Endothelial cell of umbilical vein (primary cell): ENCODE measurements at regions not wholly inside any gene's neighbourhood (a gene's known extent, or its start where the extent isn't known, plus 50 kb on each side); places are given as distances from the start of the nearest gene placed in this dataset.

Source experiments
- BruUV-seq: library from RNA; stranded (reverse); fragments of 400-500 nt; replicated peaks from 2 replicates; lab custom pipeline; 2021; lab: Mats Ljungman, UMichigan
- CTCF ChIA-PET: fragments of 300-600, 350-600 bp; sonication (Branson Sonifier 250); formaldehyde crosslinking; loops from one replicate; lab custom pipeline; 2021; ENCODE audit warnings: antibody characterized with exemption, inconsistent platforms; lab: Charles Lee
- POLR2A ChIA-PET: fragments of 300-600, 350-600 bp; sonication (Branson Sonifier 250); formaldehyde crosslinking; loops from one replicate; lab custom pipeline; 2021; ENCODE audit warnings: antibody characterized with exemption, inconsistent platforms; lab: Charles Lee
- DNase-seq: peaks from one replicate; pipeline ENCODE4 v3.0.0-alpha.2; 2011; ENCODE audit warnings: low read depth, low spot score
- FAIRE-seq: peaks from 2 replicates; lab custom pipeline; 2011; peaks lifted over from hg19 to GRCh38; lab: Jason Lieb, UNC
- H2AFZ ChIP-seq: 2 replicates; pipeline ENCODE4 v1.6.0; 2012; ENCODE audit warnings: low read depth, low read length, control low read depth, inconsistent platforms
- H3K27ac ChIP-seq: 2 replicates; pipeline ENCODE4 v1.5.1; 2011; ENCODE audit warnings: low read depth, mild to moderate bottlenecking, control low read depth, low read length, moderate library complexity; ENCODE audit not compliant: insufficient read depth
- H3K27me3 ChIP-seq, 2 experiments: 2 replicates each; pipeline versions ENCODE4 v1.6.0 to v1.6.1; 2011; ENCODE audit warnings: low read length in 2 of 2, mixed read lengths in 1 of 2; ENCODE audit not compliant: control insufficient read depth in 2 of 2, insufficient read depth in 2 of 2
- H3K36me3 ChIP-seq, 2 experiments: 2 replicates in 1 of 2; 3 replicates in 1 of 2; pipeline ENCODE4 v1.5.1; 2011; ENCODE audit warnings: low read length in 2 of 2, mild to moderate bottlenecking in 1 of 2, moderate library complexity in 1 of 2; ENCODE audit not compliant: control insufficient read depth in 2 of 2, insufficient read depth in 2 of 2; ENCODE audit errors: extremely low read depth in 1 of 2
- H3K4me1 ChIP-seq: 3 replicates; pipeline ENCODE4 v1.5.1; 2011; ENCODE audit warnings: mild to moderate bottlenecking, low read length; ENCODE audit not compliant: control insufficient read depth, insufficient read depth; ENCODE audit errors: extremely low read depth
- H3K4me2 ChIP-seq: 2 replicates; pipeline ENCODE4 v1.6.1; 2011; ENCODE audit warnings: low read length, control low read depth, mixed read lengths; ENCODE audit not compliant: insufficient read depth
- H3K4me3 ChIP-seq, 3 experiments: fragments of 200-600 bp in 1 of 3; sonication (generic), shearing (Covaris generic) in 1 of 3; replicated peaks in 1 of 3; 2 replicates each; pipeline ENCODE4 v1.5.1; 2011 to 2016; ENCODE audit warnings: control low read depth in 3 of 3, low read length in 3 of 3, mild to moderate bottlenecking in 2 of 3, inconsistent platforms in 1 of 3, low read depth in 1 of 3, moderate library complexity in 1 of 3; ENCODE audit not compliant: insufficient read depth in 1 of 3
- H3K79me2 ChIP-seq: 2 replicates; pipeline ENCODE4 v1.6.0; 2012; ENCODE audit warnings: low read length, inconsistent platforms; ENCODE audit not compliant: control insufficient read depth, insufficient read depth
- H3K9ac ChIP-seq: replicated peaks from 2 replicates; pipeline ENCODE3; 2011; ENCODE audit warnings: low read length, control low read depth; ENCODE audit not compliant: insufficient read depth; ENCODE audit errors: extremely low read depth
- H3K9me1 ChIP-seq: replicated peaks from 3 replicates; pipeline ENCODE4 v1.6.0; 2011; ENCODE audit warnings: mild to moderate bottlenecking, low read length; ENCODE audit not compliant: control insufficient read depth, insufficient read depth; ENCODE audit errors: extremely low read depth
- H3K9me3 ChIP-seq: replicated peaks from 2 replicates; pipeline ENCODE4 v1.5.1; 2012; ENCODE audit warnings: low read length, inconsistent platforms; ENCODE audit not compliant: control insufficient read depth, insufficient read depth
- H4K20me1 ChIP-seq: replicated peaks from 2 replicates; pipeline ENCODE3; 2011; ENCODE audit warnings: mild to moderate bottlenecking, low read length; ENCODE audit not compliant: control insufficient read depth, insufficient read depth; ENCODE audit errors: extremely low read depth
- EZH2 ChIP-seq: IDR thresholded peaks from 2 replicates; pipeline ENCODE4 v1.6.1; 2012; ENCODE audit warnings: borderline replicate concordance, low read depth, mild to moderate bottlenecking, moderate library complexity, low read length, inconsistent platforms; ENCODE audit not compliant: severe bottlenecking
- FOS ChIP-seq: IDR thresholded peaks from 2 replicates; pipeline ENCODE4 v1.6.1; 2011; ENCODE audit warnings: mild to moderate bottlenecking, low read length, moderate library complexity, borderline replicate concordance; ENCODE audit not compliant: insufficient read depth
- GATA2 ChIP-seq: IDR thresholded peaks from 2 replicates; pipeline ENCODE4 v1.7.0; 2011; ENCODE audit warnings: low read depth, mild to moderate bottlenecking, moderate library complexity, mixed read lengths, low read length; ENCODE audit not compliant: insufficient read length, insufficient read depth
- JUN ChIP-seq: IDR thresholded peaks from 2 replicates; pipeline ENCODE4 v1.6.1; 2011; ENCODE audit warnings: borderline replicate concordance, low read depth; ENCODE audit not compliant: insufficient read length, insufficient read depth
- MYC ChIP-seq: IDR thresholded peaks from one replicate; pipeline ENCODE4 v1.6.1; 2011; ENCODE audit warnings: mild to moderate bottlenecking, low read depth, low read length
- POLR2A ChIP-seq: IDR thresholded peaks from 2 replicates; pipeline ENCODE4 v1.6.1; 2012; ENCODE audit warnings: low read depth, mild to moderate bottlenecking, control low read depth, low read length
- POLR2AphosphoS5 ChIP-seq: IDR thresholded peaks from 2 replicates; pipeline ENCODE4 v1.6.1; 2012; ENCODE audit warnings: low read depth, mild to moderate bottlenecking, control low read depth, low read length, moderate library complexity; ENCODE audit not compliant: insufficient read depth
- dilution Hi-C: fragments of 300-500 bp; cut with MboI; formaldehyde crosslinking; loops from one replicate; pipeline ENCODE4 v1.15.0; 2019; ENCODE audit warnings: low sequenced_read_pairs; ENCODE audit not compliant: extremely low pct_ligation_motif_present
- intact Hi-C: fragments of 100-400 bp; cut with micrococcal nuclease; formaldehyde crosslinking; loops from one replicate; pipeline ENCODE4 v1.10.0; 2022
- TF ChIP-seq, protein P1 (sequence below): IDR thresholded peaks from 2 replicates; pipeline ENCODE4 v1.6.1; 2011; ENCODE audit not compliant: insufficient read depth, insufficient read length
- TF ChIP-seq, protein P2 (sequence below), 2 donors: IDR thresholded peaks; 1 replicate in 1 of 2; 2 replicates in 1 of 2; pipeline ENCODE4 v1.5.1; 2011; ENCODE audit warnings: low read length in 2 of 2, mild to moderate bottlenecking in 2 of 2, moderate library complexity in 2 of 2, control low read depth in 1 of 2, inconsistent platforms in 1 of 2, low read depth in 1 of 2; ENCODE audit not compliant: insufficient read depth in 1 of 2; ENCODE audit errors: extremely low read depth in 1 of 2

DNA sequence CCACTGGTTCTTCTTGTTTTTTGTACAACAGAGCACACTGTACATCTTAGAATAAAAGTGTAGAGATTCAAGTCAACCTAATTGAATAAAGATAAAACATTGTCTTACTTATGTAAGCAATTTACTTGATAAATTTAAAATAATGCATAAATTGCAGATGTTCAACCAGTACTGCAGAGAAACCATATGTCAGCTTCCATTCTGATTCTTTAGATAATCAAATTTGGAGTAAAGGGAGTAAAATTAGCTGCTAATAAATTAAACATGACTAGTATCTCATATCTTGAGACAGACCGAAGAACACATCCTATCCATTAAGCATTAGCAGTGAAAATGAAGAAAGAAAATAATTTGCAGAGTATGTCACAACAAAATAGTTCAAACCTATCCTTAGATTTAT lies 261.2 kb downstream of the GASK1B start:
- ChIA-PET POLR2A (no interaction called here), CTCF (interaction anchor here (0.6 to 2.4 kb wide), 3 partner anchors 8 to 15 kb away, joined by 3 to 8 read pairs (median 5); no protein-coding TSS in a partner anchor)
- Histone ChIP-seq H3K4me2 (no peak overlapping the region), H3K9me3 (no peaks in the 10 kb centered on the region), H3K9me1 (no peaks in the 10 kb centered on the region), H4K20me1 (no peaks in the 10 kb centered on the region), H3K79me2 (no peaks in the 10 kb centered on the region), H3K4me3 (no peak overlapping the region), H3K27ac (no peak overlapping the region), H2AFZ (no peak overlapping the region), H3K4me1 (no peaks in the 10 kb centered on the region), H3K36me3 (no peaks in the 10 kb centered on the region), H3K27me3 (no peaks in the 10 kb centered on the region), H3K9ac (no peak overlapping the region)
- dilution Hi-C loops (no loop called here), intact Hi-C loops (no loop called here)
- DNase-seq (no peak), FAIRE-seq (no peak)
- no TSS peak for BruUV-seq
- TF ChIP-seq MYC, result no peak
- no peak for TF ChIP-seq POLR2A
- no peak for TF ChIP-seq EZH2
- no peak for TF ChIP-seq POLR2AphosphoS5
- TF ChIP-seq, protein P1, sequence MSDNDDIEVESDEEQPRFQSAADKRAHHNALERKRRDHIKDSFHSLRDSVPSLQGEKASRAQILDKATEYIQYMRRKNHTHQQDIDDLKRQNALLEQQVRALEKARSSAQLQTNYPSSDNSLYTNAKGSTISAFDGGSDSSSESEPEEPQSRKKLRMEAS, result no peak
- no peak for TF ChIP-seq FOS
- TF ChIP-seq, protein P2, sequence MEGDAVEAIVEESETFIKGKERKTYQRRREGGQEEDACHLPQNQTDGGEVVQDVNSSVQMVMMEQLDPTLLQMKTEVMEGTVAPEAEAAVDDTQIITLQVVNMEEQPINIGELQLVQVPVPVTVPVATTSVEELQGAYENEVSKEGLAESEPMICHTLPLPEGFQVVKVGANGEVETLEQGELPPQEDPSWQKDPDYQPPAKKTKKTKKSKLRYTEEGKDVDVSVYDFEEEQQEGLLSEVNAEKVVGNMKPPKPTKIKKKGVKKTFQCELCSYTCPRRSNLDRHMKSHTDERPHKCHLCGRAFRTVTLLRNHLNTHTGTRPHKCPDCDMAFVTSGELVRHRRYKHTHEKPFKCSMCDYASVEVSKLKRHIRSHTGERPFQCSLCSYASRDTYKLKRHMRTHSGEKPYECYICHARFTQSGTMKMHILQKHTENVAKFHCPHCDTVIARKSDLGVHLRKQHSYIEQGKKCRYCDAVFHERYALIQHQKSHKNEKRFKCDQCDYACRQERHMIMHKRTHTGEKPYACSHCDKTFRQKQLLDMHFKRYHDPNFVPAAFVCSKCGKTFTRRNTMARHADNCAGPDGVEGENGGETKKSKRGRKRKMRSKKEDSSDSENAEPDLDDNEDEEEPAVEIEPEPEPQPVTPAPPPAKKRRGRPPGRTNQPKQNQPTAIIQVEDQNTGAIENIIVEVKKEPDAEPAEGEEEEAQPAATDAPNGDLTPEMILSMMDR (IDR thresholded peaks at IDR 0.05; ENCODE audit: extremely low read depth in 1 of 2, insufficient read depth in 1 of 2, low read depth in 1 of 2, low read length in 2 of 2), result no peak
- no peak for TF ChIP-seq JUN
- TF ChIP-seq GATA2, result no peak
